Putamen (tissue), 1 donor: ENCODE measurements at regions not wholly inside any gene's neighbourhood (a gene's known extent, or its start where the extent isn't known, plus 50 kb on each side); places are given as distances from the start of the nearest gene placed in this dataset.
A peak's percentile ranks its signal among the peaks of the same experiment; 100 is the strongest.
"Not testable (repeated sequence)": the region's sequence is repeated elsewhere in the genome, so short reads cannot be mapped to it uniquely, and the experiment has no call there.

ENCODE experiments used
- DNase-seq: peaks from one replicate; pipeline ENCODE4 v3.0.0-alpha.2; 2016; ENCODE audit warnings: low spot score

GRCh38 chr18:54433368-54433767 is 75.7 kb downstream of the C18orf54 start:
- DNase-seq = no peak

- DNase-seq = no peak
These were observed 76.2 kb downstream of the C18orf54 start for GRCh38 chr18:54433857-54434256.

DNA sequence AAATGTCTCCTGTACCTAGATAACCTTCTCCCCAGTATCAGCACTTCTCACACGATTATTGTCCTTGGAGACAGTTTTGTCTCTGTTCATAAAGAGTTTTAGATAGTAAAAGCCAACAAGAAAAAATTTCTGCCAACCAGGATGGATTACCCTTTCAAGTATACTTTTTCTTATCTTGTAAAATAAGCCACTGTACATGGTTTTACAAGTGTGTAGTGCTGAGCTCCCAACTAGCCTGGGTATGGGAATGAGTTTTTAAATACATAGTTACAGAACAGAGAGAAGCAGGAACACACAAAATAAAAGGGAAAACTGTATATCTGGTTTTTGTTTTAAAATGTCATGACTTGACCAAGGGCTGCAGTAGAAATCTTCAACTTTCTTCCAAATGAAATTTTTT is 76.7 kb downstream of the C18orf54 start:
- no peak for DNase-seq

DNA sequence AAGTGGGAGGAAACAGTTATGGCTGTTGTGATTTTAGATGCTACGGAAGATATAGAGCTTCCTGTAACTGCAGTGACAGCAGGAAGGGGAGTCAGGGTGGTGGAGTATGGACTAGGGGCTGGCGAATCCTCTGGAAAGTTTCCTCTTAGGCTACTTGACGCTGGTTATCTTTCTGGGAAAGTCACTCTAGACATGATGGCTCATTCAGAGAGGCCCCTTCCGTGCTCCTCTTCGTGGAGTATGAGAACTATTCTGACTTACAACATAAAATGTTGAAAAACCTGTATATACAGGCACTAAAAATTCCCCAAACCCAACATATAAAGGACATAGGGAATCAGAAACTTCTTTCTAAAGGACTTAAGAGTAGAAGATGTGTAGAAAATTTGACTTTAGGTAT is 78.8 kb downstream of the C18orf54 start:
- DNase-seq = no peak

- no peak for DNase-seq
These were observed 82.6 kb downstream of the C18orf54 start for GRCh38 chr18:54440292-54440691.

DNA sequence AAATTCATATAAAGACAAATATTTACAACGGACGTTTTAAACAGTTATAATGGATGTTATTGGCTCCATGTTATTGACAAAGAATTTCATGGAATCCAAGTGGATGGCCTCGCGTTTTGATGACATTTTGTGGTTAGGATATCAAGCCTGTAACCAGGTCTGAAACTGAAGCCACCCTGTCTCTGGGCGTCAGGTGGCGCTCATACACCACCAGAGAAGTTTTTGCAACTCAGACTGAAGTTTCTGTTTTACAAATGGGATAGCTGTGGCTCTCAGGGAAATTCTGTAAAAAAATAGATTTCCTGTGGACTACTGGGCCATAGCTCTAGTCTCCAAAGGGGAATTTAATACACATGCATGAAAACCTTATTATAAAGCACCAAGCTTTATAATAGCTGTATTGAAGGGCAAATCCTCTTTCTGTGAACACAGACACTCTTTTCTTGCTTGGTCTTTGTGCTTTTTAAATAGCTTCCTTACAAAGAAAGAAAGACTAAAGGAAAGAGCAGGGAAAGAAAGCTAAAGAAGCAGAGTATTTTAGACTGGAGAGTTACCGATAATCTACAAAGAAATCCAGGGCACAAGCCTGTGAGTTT is 86.7 kb downstream of the C18orf54 start:
- DNase-seq = peak; percentile 36

DNA sequence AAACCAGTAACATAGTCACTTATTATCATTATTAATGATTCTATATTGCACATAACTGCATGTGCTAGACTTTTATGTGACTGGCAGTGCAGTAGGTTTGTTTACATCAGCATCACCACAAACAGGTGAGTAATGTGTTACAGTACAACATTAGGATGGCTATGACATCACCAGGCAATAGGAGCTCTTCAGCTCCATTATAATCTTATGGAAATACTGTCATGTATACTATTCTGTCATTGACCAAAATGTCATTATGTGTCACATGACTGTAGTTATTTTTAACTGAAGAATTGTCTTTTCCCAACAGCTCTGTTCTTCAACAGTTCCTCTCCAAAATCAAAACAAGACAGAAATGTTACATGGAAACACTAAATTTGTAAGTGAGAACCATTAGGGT is 96.3 kb downstream of the C18orf54 start:
- no peak for DNase-seq

DNA sequence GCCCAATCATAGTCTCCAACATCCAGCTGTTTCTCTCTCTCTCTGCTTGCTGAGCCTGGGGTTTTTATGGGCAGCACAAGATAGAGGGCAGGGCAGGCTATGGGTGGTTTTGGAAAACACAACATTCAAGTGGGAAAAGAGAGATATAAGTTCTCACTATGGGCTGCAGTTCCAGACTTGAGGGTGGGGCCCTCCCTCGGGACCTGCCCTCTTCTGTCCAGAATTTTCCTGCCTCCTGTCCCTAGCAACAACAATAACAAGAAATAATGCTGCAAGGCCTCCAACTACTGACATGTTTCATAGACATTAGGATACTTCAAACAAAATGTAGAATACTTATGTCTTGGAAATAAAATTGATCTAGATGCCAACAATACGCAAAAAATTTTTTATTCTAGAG is 107.8 kb downstream of the C18orf54 start:
- no peak for DNase-seq

DNA sequence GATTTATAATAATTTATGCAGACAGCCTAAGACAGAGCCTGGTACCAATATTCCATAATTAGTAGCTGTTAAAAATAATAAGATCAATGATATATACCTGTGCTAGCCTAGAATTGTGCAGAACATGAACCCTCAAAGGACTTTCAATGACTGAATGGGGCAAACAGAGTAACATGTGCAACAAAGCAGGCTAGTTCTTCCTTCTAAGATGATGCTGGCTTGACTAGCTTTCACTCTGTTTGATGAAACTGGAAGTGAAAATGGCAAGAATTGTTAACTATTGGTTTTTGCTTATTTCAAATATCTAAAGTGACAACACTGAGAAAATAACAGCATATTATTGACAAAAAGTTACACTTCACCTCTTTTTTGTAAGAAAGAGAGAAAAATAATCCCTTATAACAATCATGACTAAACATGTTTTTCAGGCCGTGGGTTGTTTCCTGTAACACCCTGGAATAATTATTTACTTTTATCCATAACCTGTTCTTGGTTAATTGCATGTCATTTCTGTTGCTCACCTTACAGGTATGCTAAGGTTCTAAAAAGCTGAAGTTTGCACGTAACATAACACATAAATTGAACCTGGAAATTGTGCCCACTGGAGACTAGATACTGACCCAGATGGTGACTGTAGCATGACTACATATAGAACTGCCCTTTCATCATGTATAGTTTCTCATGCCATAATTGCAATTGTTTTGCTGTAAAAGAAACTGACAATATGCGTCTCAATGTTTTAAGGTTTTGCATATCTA is 108.7 kb downstream of the C18orf54 start:
- no peak for DNase-seq

DNA sequence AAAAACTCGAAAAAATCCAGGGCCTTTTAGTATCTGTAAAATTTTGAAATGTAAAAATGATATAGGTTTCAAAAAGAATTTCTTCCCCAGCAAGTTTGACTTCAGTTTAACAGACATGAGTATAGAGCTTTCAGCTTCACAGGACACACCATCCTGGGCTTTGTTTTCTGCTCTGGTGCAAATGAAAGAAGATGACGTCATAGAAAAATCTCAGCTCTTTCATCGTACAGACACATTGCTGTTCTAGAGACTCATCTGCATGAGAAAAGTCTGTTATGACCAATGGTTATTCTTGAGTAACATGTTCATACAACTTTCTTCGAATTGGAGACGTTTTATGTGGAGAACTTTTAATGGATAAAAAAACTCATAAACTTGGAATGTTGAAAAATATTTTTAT is 111.7 kb upstream of the DYNAP start:
- DNase-seq = no peak

DNA sequence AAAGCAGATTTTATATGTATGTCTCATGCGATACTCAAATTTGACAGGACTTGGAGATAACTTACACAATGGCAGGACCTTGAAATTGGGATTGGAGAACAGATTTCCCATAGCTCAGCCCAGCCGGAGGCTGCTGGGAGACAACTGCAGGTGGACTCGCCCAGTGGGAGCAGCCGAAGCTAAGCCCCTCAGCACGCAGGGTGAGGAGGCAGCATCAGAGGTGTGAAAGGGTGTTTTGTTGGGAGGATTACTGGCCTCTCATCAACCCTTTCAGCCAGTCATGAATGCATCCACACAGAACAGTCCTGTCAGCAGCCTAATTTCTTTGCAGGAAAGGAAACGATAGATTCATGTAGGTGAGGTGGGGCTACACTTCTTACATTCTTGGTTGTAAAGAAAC is 110.4 kb upstream of the DYNAP start:
- no peak for DNase-seq

GRCh38 chr18:54502451-54502850 is 88.6 kb upstream of the DYNAP start:
- DNase-seq = not testable (repeated sequence)

DNA sequence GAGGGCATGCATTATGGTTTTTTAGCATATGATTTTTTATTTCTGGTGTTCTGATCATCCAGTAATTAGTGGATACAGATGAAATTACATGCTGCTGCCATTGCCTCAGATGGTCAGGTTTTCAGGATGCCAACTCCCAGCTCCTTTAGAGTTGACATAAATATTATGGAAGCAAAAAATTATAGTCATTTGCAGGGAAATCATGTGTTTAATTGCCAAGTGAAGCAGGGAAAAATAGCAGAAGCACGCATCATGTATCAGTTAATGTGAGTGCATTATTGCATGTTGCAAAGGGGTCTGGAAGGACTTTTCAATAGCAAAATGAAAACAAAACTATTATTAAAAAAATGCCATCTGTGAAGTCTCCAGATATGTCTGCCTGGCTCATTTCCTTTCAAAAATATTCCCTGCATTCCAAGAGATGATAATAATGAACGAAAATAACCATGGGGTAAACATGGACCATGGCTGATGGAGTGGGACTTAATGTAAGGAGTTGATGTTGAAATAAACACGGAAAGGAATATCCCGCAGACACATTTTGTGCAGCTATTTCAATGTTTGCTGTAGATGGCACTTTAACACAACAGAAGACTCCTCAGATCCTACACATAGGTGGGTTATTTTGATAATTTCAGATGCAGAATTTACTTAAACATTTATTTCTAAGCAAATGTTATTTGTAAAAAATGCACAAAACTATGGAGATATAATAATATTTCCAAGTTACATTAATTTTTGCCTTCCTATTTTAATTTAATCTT is 87.7 kb upstream of the DYNAP start:
- DNase-seq = no peak

- no peak for DNase-seq
These were observed 84.4 kb upstream of the DYNAP start for GRCh38 chr18:54506516-54507261.

GRCh38 chr18:54509793-54510192 is 81.3 kb upstream of the DYNAP start:
- no peak for DNase-seq

DNA sequence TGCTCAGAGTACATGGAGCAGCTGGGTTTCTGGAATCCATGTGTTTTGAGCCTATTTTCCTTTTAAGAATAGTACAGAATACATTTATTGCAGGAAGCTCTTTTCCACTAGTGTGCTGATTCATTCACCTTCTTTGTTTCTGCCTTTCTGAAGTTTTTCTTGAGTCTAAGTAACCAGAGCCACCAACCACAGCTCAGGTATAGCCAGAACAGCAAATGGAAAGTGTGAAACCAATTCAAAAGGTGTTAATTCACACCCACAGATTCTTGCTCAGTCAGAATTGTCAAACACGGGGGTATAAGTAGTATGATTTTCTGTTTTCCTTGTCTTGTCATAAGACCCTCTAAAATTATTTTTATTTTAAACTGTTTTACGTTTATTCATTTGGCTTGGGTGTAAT is 75.9 kb upstream of the DYNAP start:
- no peak for DNase-seq

DNA sequence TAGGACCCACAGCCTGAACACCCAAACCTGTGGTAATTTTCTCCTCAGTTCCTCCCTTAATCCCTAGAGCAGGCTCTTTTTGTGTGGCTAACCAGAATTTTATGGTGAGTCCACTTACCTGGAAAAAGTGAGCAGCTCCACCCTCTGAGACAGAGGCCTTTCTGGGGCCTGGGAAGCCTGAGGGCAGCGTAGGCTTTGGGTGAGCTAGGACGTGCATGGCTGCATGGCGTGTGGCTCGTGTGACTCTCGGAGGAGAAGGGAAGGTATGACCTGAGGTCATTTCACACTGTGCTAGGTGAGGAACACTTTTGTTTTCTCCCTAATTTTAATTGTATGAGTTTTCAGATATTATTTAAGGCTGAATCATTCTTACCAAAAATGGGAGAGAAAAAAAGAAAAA is 73.5 kb upstream of the DYNAP start:
- no peak for DNase-seq

- DNase-seq = peak; percentile 50
These were observed 69.2 kb upstream of the DYNAP start for GRCh38 chr18:54521846-54522245.

DNA sequence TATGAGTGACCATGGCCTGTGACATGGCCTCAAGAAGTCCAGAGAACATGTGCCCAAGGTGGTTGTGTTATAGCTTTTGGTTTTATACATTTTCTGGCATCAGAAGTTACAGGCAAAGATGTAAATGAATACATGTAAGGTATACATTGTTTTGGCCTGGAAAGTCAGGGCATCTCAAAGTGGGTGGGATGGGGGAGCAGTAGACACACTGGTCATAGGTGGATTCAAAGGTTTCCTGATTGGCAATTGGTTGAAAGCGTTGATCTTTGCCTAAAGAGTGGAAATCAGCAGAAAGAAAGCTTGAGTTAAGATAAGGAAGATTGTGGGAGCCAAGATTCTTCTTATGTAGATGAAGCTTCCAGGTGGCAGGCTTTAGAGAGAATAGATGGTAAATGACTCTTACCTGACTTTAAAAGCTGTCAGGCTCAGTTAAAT is 62.1 kb upstream of the DYNAP start:
- no peak for DNase-seq

DNA sequence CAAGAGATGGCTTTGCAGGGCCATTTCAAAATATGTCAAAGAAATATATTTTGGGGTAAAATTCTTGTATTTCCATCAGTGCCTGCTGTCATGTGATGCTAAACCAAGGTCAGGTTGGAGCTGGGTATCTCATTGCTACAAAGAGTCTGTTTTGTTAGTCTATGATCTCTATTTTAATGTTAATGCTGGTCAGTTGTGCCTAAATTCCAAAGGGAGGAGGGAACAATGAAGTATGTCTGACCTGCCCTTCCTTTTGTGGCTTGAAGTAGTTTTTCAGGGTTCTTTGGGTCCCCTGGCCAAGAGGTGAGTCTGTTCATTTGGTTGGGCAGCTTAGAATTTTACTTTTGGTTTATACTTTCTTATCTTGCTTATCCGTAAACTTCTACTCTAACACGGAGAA is 61.6 kb upstream of the DYNAP start:
- DNase-seq = no peak

DNA sequence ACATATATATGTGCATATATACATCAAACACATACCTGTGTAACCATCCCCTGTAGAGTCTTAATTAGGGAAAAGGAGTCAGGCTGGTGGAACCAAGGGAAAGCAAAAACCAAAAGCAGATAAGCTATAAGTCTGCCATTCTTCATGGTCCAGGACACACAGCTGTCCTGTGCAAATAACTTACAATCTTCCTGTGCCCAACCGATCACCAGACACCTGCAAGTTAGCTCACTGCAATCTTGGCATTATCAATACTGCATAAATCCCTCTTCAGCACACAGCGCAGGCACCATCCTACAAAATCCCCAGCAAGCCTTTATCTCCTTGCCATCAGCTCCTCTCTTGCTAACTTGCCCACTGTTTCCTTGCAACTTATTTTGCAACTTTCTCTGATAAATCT is 60.8 kb upstream of the DYNAP start:
- DNase-seq = no peak

GRCh38 chr18:54531402-54532065 is 59.5 kb upstream of the DYNAP start:
- no peak for DNase-seq
